GM23338 (cell line): ENCODE measurements at regions not wholly inside any gene's neighbourhood (a gene's known extent, or its start where the extent isn't known, plus 50 kb on each side); places are given as distances from the start of the nearest gene placed in this dataset.

Source experiments
- ATAC-seq: fragments of 200-7000 bp; cut with Tn5 transposase; 3 replicates; pipeline ENCODE4 v1.9.1; 2020
- DNase-seq: peaks from one replicate; pipeline ENCODE4 v3.0.0-alpha.2; 2015; ENCODE audit warnings: low spot score
- H2AFZ ChIP-seq: fragments of 200-600 bp; sonication (generic); 2 replicates; pipeline ENCODE4 v1.8.0; 2016; ENCODE audit warnings: antibody characterized with exemption, mild to moderate bottlenecking, moderate library complexity
- H3F3A ChIP-seq: fragments of 200-600 bp; sonication (generic); replicated peaks from 2 replicates; pipeline ENCODE4 v1.8.0; 2017; ENCODE audit warnings: antibody characterized with exemption, mixed run types, low read depth
- H3K27ac ChIP-seq: fragments of 200-600 bp; sonication (generic); 2 replicates; pipeline ENCODE4 v1.6.1; 2016; ENCODE audit warnings: low read depth
- H3K27me3 ChIP-seq: fragments of 200-600 bp; sonication (generic); 2 replicates; pipeline ENCODE4 v1.8.0; 2016; ENCODE audit warnings: mild to moderate bottlenecking, mixed run types, moderate library complexity; ENCODE audit not compliant: insufficient read depth
- H3K36me3 ChIP-seq: fragments of 200-600 bp; sonication (generic); 2 replicates; pipeline ENCODE4 v1.8.0; 2016; ENCODE audit warnings: mild to moderate bottlenecking; ENCODE audit not compliant: insufficient read depth
- H3K4me1 ChIP-seq: fragments of 200-600 bp; sonication (generic); 2 replicates; pipeline ENCODE4 v1.8.0; 2016; ENCODE audit warnings: mild to moderate bottlenecking, moderate library complexity; ENCODE audit not compliant: insufficient read depth
- H3K4me2 ChIP-seq: fragments of 200-600 bp; sonication (generic); 2 replicates; pipeline ENCODE4 v1.7.1; 2017; ENCODE audit warnings: mixed run types
- H3K4me3 ChIP-seq: fragments of 200-600 bp; sonication (generic); 2 replicates; pipeline ENCODE4 v1.6.1; 2016; ENCODE audit warnings: mixed run types
- H3K79me2 ChIP-seq: fragments of 200-600 bp; sonication (generic); replicated peaks from 2 replicates; pipeline ENCODE4 v1.8.0; 2017; ENCODE audit warnings: mild to moderate bottlenecking; ENCODE audit not compliant: insufficient read depth
- H3K9me2 ChIP-seq: fragments of 200-600 bp; sonication (generic); 2 replicates; pipeline ENCODE4 v1.8.0; 2017; ENCODE audit not compliant: insufficient read depth
- H4K20me1 ChIP-seq: fragments of 200-600 bp; sonication (generic); replicated peaks from 2 replicates; pipeline ENCODE4 v1.8.0; 2017; ENCODE audit warnings: mild to moderate bottlenecking; ENCODE audit not compliant: insufficient read depth
- H3K27ac Mint-ChIP-seq: 2 replicates; pipeline ENCODE4 v1.8.0; 2020; ENCODE audit warnings: inconsistent platforms, mild to moderate bottlenecking, moderate library complexity, mixed read lengths
- H3K27me3 Mint-ChIP-seq: 3 replicates; pipeline ENCODE4 v1.8.0; 2022; ENCODE audit warnings: low read depth, mild to moderate bottlenecking, moderate library complexity, mixed read lengths, inconsistent platforms; ENCODE audit not compliant: insufficient read depth, poor library complexity
- H3K36me3 Mint-ChIP-seq: 3 replicates; pipeline ENCODE4 v1.8.0; 2021; ENCODE audit warnings: low read depth, mild to moderate bottlenecking, inconsistent platforms, moderate library complexity, mixed read lengths
- H3K4me1 Mint-ChIP-seq: 3 replicates; pipeline ENCODE4 v1.8.0; 2020; ENCODE audit warnings: mild to moderate bottlenecking, inconsistent platforms, mixed read lengths
- H3K4me3 Mint-ChIP-seq: 3 replicates; pipeline ENCODE4 v1.8.0; 2021; ENCODE audit warnings: moderate library complexity, mild to moderate bottlenecking, inconsistent platforms, mixed read lengths
- H3K9me3 Mint-ChIP-seq: 3 replicates; pipeline ENCODE4 v1.8.0; 2020; ENCODE audit warnings: moderate library complexity, mild to moderate bottlenecking, inconsistent platforms, mixed read lengths
- CREB1 ChIP-seq: fragments of 250-450 bp; sonication (Bioruptor Pico); IDR thresholded peaks from 2 replicates; pipeline ENCODE4 v1.5.0; 2020; ENCODE audit warnings: low read depth, mild to moderate bottlenecking, moderate library complexity
- EZH2phosphoT487 ChIP-seq: fragments of 200-600 bp; sonication (generic); IDR thresholded peaks from one replicate; pipeline ENCODE4 v1.8.1; 2018; ENCODE audit warnings: antibody characterized with exemption; ENCODE audit not compliant: unreplicated experiment
- STAT1 ChIP-seq: IDR thresholded peaks from one replicate; pipeline ENCODE4 v1.6.1; 2016; ENCODE audit warnings: antibody characterized with exemption; ENCODE audit not compliant: unreplicated experiment
- TF ChIP-seq, protein P1 (sequence below): fragments of 250-450 bp; sonication (Bioruptor Pico); IDR thresholded peaks from 2 replicates; pipeline ENCODE4 v1.5.0; 2020; ENCODE audit warnings: mild to moderate bottlenecking, moderate library complexity
- TF ChIP-seq, protein P2 (sequence below): IDR thresholded peaks from 2 replicates; pipeline ENCODE4 v1.6.1; 2016; ENCODE audit warnings: antibody characterized with exemption
- TF ChIP-seq, protein P3 (sequence below), 2 experiments: fragments of 200-600 bp in 1 of 2; sonication (generic) in 1 of 2; conservative IDR thresholded peaks; 2 replicates each; pipeline versions ENCODE4 v1.5.1 to v1.6.1; 2016 to 2017; ENCODE audit warnings: antibody characterized with exemption in 2 of 2, low read depth in 2 of 2, mild to moderate bottlenecking in 2 of 2, moderate library complexity in 1 of 2

DNA sequence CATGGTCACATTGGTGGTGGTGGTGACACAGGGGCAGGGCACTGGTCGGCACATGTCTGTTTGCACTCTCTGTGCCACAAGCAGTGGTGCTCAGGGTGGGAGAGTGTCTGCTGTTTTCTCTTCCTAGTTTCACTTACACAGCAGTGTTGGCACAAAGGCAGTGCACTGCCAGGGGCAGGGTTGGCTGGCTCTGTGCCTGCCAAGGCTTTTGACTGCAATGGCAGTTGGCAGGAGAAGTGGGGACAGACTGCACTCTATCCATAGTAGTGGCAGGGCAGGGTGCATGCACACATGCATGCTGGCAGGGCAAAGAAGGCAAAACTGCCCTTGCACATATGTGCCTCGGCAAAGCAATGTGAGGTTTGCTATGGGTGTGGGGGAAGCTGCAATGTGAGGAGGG is 635.9 kb downstream of the SUCLG1 start (continued):
- TF ChIP-seq, protein P1, sequence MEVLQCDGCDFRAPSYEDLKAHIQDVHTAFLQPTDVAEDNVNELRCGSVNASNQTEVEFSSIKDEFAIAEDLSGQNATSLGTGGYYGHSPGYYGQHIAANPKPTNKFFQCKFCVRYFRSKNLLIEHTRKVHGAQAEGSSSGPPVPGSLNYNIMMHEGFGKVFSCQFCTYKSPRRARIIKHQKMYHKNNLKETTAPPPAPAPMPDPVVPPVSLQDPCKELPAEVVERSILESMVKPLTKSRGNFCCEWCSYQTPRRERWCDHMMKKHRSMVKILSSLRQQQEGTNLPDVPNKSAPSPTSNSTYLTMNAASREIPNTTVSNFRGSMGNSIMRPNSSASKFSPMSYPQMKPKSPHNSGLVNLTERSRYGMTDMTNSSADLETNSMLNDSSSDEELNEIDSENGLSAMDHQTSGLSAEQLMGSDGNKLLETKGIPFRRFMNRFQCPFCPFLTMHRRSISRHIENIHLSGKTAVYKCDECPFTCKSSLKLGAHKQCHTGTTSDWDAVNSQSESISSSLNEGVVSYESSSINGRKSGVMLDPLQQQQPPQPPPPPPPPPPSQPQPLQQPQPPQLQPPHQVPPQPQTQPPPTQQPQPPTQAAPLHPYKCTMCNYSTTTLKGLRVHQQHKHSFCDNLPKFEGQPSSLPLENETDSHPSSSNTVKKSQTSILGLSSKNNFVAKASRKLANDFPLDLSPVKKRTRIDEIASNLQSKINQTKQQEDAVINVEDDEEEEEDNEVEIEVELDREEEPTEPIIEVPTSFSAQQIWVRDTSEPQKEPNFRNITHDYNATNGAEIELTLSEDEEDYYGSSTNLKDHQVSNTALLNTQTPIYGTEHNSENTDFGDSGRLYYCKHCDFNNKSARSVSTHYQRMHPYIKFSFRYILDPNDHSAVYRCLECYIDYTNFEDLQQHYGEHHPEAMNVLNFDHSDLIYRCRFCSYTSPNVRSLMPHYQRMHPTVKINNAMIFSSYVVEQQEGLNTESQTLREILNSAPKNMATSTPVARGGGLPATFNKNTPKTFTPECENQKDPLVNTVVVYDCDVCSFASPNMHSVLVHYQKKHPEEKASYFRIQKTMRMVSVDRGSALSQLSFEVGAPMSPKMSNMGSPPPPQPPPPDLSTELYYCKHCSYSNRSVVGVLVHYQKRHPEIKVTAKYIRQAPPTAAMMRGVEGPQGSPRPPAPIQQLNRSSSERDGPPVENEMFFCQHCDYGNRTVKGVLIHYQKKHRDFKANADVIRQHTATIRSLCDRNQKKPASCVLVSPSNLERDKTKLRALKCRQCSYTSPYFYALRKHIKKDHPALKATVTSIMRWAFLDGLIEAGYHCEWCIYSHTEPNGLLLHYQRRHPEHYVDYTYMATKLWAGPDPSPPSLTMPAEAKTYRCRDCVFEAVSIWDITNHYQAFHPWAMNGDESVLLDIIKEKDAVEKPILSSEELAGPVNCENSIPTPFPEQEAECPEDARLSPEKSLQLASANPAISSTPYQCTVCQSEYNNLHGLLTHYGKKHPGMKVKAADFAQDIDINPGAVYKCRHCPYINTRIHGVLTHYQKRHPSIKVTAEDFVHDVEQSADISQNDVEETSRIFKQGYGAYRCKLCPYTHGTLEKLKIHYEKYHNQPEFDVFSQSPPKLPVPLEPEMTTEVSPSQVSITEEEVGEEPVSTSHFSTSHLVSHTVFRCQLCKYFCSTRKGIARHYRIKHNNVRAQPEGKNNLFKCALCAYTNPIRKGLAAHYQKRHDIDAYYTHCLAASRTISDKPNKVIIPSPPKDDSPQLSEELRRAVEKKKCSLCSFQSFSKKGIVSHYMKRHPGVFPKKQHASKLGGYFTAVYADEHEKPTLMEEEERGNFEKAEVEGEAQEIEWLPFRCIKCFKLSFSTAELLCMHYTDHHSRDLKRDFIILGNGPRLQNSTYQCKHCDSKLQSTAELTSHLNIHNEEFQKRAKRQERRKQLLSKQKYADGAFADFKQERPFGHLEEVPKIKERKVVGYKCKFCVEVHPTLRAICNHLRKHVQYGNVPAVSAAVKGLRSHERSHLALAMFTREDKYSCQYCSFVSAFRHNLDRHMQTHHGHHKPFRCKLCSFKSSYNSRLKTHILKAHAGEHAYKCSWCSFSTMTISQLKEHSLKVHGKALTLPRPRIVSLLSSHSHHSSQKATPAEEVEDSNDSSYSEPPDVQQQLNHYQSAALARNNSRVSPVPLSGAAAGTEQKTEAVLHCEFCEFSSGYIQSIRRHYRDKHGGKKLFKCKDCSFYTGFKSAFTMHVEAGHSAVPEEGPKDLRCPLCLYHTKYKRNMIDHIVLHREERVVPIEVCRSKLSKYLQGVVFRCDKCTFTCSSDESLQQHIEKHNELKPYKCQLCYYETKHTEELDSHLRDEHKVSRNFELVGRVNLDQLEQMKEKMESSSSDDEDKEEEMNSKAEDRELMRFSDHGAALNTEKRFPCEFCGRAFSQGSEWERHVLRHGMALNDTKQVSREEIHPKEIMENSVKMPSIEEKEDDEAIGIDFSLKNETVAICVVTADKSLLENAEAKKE (CRISPR knock-in tag), result no peak
- TF ChIP-seq EZH2phosphoT487 (no peak), STAT1 (no peak), CREB1 (CRISPR knock-in tag) (no peak)
- TF ChIP-seq, protein P2, sequence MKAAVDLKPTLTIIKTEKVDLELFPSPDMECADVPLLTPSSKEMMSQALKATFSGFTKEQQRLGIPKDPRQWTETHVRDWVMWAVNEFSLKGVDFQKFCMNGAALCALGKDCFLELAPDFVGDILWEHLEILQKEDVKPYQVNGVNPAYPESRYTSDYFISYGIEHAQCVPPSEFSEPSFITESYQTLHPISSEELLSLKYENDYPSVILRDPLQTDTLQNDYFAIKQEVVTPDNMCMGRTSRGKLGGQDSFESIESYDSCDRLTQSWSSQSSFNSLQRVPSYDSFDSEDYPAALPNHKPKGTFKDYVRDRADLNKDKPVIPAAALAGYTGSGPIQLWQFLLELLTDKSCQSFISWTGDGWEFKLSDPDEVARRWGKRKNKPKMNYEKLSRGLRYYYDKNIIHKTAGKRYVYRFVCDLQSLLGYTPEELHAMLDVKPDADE, result no peak

DNA sequence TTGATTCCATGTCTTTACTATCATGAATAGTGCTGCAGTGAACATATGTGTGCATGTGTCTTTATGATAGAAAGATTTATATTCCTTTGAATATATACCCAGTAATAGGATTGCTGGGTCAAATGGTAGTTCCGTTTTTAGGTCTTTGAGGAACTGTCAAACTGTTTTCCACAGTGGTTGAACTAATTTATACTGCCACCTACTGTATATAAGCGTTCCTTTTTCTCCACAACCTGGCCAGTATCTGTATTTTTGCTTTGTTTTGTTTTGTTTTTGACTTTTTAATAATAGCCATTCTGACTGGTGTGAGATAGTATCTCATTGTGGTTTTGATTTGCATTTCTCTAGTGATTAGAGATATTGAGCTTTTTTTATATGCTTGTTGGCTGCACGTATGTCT is 641.6 kb downstream of the SUCLG1 start:
- Mint-ChIP-seq H3K9me3 (no peaks in the 10 kb centered on the region), H3K4me3 (no peak overlapping the region), H3K36me3 (no peaks in the 10 kb centered on the region), H3K27me3 (peaks cover 2% of the 10 kb centered on the region), H3K27ac (no peak overlapping the region), H3K4me1 (no peaks in the 10 kb centered on the region)
- peak; percentile 13 for DNase-seq
- H3K4me1 ChIP-seq, result no peaks in the 10 kb centered on the region
- H3K27me3 ChIP-seq, result no peaks in the 10 kb centered on the region
- no peak overlapping the region for H3K4me3 ChIP-seq
- H3K4me2 ChIP-seq, result no peak overlapping the region
- no peak overlapping the region; the same call in 1 of the 2 replicates for H2AFZ ChIP-seq
- H4K20me1 ChIP-seq, result no peaks in the 10 kb centered on the region
- H3K27ac ChIP-seq, result no peak overlapping the region
- H3K36me3 ChIP-seq, result no peaks in the 10 kb centered on the region
- H3K9me2 ChIP-seq, result no peaks in the 10 kb centered on the region
- TF ChIP-seq, protein P3, sequence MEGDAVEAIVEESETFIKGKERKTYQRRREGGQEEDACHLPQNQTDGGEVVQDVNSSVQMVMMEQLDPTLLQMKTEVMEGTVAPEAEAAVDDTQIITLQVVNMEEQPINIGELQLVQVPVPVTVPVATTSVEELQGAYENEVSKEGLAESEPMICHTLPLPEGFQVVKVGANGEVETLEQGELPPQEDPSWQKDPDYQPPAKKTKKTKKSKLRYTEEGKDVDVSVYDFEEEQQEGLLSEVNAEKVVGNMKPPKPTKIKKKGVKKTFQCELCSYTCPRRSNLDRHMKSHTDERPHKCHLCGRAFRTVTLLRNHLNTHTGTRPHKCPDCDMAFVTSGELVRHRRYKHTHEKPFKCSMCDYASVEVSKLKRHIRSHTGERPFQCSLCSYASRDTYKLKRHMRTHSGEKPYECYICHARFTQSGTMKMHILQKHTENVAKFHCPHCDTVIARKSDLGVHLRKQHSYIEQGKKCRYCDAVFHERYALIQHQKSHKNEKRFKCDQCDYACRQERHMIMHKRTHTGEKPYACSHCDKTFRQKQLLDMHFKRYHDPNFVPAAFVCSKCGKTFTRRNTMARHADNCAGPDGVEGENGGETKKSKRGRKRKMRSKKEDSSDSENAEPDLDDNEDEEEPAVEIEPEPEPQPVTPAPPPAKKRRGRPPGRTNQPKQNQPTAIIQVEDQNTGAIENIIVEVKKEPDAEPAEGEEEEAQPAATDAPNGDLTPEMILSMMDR (conservative IDR thresholded peaks at IDR 0.05; ENCODE audit: low read depth in 2 of 2), result peak; percentile 47 to 69
- TF ChIP-seq, protein P2, result no peak
- ATAC-seq, result no peak
- H3F3A ChIP-seq, result no peaks in the 10 kb centered on the region
- H3K79me2 ChIP-seq, result no peaks in the 10 kb centered on the region
